IPS-18c (cell line): ENCODE measurements at regions not wholly inside any gene's neighbourhood (a gene's known extent, or its start where the extent isn't known, plus 50 kb on each side); places are given as distances from the start of the nearest gene placed in this dataset.
"Not testable (repeated sequence)": the region's sequence is repeated elsewhere in the genome, so short reads cannot be mapped to it uniquely, and the experiment has no call there.

ENCODE experiments used
- H3K4me3 ChIP-seq: 2 replicates; pipeline ENCODE4 v1.7.0; 2013; ENCODE audit warnings: low read depth, mild to moderate bottlenecking, low read length, moderate library complexity; ENCODE audit not compliant: insufficient read depth
- H3K9me3 ChIP-seq: one replicate; pipeline ENCODE4 v1.6.1; 2013; ENCODE audit warnings: mild to moderate bottlenecking, low read length, moderate library complexity; ENCODE audit not compliant: control insufficient read depth, insufficient read depth

GRCh38 chr10:36783400-36783799, 342.0 kb upstream of the ANKRD30A start:
- H3K9me3 ChIP-seq, result peaks cover 2% of the 10 kb centered on the region
- no peak overlapping the region for H3K4me3 ChIP-seq

GRCh38 chr10:36781570-36781969, 343.8 kb upstream of the ANKRD30A start:
- Histone ChIP-seq H3K9me3 (peaks cover 2% of the 10 kb centered on the region), H3K4me3 (no peak overlapping the region)

- no peak overlapping the region for H3K4me3 ChIP-seq
Measured at GRCh38 chr10:36780158-36780557, 345.2 kb upstream of the ANKRD30A start.

GRCh38 chr10:36779238-36779846, 346.1 kb upstream of the ANKRD30A start:
- Histone ChIP-seq H3K4me3 (no peak overlapping the region), H3K9me3 (peaks cover 2% of the 10 kb centered on the region)

More at GRCh38 chr10:36780158-36780557, 345.2 kb upstream of the ANKRD30A start:
- H3K9me3 ChIP-seq, result peaks cover 2% of the 10 kb centered on the region

DNA sequence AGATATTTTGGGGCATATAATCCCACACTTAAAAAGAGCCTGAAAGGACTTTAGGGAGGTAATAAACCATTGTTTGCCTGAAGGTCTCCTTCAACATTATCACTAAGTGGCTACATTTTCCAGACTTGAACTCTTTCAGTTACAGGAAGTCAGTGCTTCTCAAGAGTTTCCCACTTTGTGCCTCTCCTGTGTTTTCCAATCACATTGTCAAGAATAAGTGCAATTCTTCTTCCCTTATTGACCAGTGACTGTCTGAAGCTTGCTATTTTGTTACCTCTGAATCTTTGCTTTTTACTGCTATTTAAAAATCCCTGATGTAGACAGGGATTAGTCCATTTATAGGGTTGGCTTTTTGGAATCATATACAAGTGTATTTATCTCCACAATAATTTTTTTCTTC, 346.7 kb upstream of the ANKRD30A start:
- H3K4me3 ChIP-seq, result no peak overlapping the region
- peaks cover 2% of the 10 kb centered on the region for H3K9me3 ChIP-seq

GRCh38 chr10:36773652-36774051, 351.7 kb upstream of the ANKRD30A start:
- H3K9me3 ChIP-seq, result no peaks in the 10 kb centered on the region

GRCh38 chr10:36771725-36772124, 353.7 kb upstream of the ANKRD30A start:
- no peaks in the 10 kb centered on the region for H3K9me3 ChIP-seq
- H3K4me3 ChIP-seq, result no peak overlapping the region

More at GRCh38 chr10:36773652-36774051, 351.7 kb upstream of the ANKRD30A start:
- no peak overlapping the region for H3K4me3 ChIP-seq

GRCh38 chr10:36769741-36770140, 355.7 kb upstream of the ANKRD30A start:
- H3K9me3 ChIP-seq, H3K4me3 ChIP-seq: not testable (repeated sequence)

DNA sequence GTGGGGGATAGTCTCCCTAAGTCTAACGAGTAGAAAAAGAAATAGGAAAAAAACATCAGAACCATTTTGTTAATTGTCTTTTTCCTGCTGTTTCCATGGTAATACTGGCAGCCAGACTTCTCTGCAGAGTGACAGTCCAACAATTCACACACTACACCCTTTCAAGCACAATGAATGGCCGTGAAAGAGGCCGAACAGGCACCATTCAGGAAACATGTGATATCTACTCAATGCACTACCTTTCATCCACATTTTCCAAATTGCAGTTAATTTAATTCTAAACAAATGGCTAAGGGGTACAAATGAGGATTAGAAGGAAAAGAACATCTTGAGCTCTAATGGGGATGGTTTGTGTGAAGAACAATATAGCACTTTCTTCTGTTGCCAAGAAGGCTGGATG, 358.5 kb upstream of the ANKRD30A start:
- H3K9me3 ChIP-seq, result no peaks in the 10 kb centered on the region
- H3K4me3 ChIP-seq, result no peak overlapping the region

- no peaks in the 10 kb centered on the region for H3K9me3 ChIP-seq
- H3K4me3 ChIP-seq, result no peak overlapping the region
Measured at GRCh38 chr10:36766415-36766810, 359.0 kb upstream of the ANKRD30A start.

- H3K9me3 ChIP-seq, result no peaks in the 10 kb centered on the region
- no peak overlapping the region for H3K4me3 ChIP-seq
Measured at GRCh38 chr10:36765782-36766414, 359.5 kb upstream of the ANKRD30A start.

DNA sequence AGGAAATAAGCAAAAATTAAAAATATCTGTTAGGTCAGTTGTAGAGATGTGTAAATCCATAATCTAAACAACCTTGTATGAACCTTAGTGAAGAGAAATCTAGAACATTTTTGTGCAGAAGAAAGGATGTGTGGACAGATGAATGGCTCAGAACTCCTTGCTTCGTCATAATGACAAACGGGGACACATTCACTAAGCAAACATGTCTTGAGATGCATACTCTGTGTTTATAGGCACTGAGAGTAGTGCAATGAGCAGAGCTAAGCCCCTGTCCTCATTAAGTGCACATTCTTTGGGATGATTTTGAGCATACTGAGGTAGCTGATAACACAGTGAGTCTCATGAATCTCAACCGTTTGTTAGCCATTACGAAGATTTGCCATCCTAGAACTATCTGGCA, 360.6 kb upstream of the ANKRD30A start:
- Histone ChIP-seq H3K4me3 (no peak overlapping the region), H3K9me3 (no peaks in the 10 kb centered on the region)

DNA sequence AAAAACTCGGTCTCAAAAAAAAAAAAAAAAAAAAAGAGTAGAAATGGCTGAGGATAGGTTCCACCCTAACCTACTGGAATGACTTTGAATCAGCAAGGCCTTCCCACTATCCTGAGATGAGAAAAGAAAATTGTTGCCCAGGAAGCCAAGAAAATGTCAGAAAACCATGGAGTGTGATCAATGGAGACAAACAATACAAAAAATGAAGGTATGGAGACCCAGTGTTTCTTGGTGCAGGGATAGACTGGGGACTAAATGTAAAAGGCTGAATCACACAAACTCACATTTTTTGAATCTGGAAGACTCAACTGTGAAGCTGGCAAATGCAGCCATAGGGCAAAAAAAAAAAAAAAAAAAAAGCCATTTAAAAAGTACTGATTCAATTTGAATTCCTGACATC, 364.3 kb upstream of the ANKRD30A start:
- no peaks in the 10 kb centered on the region for H3K9me3 ChIP-seq
- H3K4me3 ChIP-seq, result no peak overlapping the region

DNA sequence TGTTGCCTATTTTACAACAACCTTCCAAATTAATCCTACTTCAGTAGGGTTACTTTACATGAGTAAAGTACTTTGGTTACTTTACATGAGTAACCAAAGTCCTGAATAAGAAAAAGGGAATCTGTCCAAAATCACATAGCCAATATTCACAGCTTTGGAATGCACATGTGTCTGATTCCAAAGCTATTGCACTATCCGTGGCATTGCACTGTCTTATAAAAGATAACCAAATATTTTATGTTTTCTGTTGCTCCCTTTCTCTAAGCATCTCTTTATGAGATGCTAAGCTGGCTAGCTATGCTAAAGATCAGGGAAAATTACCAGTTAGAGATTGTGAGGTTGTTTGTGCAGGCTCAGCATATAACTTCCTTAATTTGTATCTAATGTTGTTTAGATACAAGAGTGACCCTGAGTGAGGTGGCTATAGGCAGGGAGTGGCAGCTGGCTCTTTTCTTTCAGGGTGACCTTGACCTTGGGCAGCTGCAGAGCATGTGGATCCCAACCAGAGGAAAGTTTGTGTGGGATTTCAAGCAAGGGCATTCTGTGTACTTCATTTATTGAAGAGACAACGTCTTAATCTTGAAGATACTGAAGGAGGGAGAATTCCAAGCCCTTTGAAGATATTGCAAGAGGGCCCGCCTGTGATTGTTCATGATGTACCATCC, 366.1 kb upstream of the ANKRD30A start:
- H3K4me3 ChIP-seq, result no peak overlapping the region
- no peaks in the 10 kb centered on the region for H3K9me3 ChIP-seq

- Histone ChIP-seq H3K4me3 (no peak overlapping the region), H3K9me3 (peaks cover 5% of the 10 kb centered on the region)
Measured at GRCh38 chr10:36748128-36748871, 377.1 kb upstream of the ANKRD30A start.

DNA sequence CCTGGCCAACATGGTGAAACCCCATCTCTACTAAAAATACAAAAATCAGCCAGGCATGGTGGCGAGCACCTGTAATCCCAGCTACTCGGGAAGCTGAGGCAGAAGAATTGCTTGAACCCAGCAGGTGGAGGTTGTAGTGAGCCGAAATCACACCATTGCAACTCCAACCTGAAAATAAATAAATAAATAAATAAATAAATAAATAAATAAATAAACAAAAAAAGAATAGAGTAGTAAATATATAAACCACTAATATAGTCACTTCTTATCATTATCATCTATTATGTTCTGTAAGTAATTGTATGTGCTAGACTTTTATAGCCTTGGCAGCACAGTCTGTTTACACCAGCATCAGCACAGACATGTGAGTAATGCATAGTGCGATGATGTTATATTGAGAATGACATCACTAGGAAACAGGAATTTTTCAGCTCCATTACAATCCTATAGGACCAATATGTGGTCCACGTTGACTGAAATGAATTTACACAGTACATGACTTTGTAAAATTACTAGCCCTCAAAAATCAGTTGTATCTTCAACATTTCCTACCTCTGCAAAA, 385.4 kb upstream of the ANKRD30A start:
- Histone ChIP-seq H3K9me3 (no peaks in the 10 kb centered on the region), H3K4me3 (no peak overlapping the region)

DNA sequence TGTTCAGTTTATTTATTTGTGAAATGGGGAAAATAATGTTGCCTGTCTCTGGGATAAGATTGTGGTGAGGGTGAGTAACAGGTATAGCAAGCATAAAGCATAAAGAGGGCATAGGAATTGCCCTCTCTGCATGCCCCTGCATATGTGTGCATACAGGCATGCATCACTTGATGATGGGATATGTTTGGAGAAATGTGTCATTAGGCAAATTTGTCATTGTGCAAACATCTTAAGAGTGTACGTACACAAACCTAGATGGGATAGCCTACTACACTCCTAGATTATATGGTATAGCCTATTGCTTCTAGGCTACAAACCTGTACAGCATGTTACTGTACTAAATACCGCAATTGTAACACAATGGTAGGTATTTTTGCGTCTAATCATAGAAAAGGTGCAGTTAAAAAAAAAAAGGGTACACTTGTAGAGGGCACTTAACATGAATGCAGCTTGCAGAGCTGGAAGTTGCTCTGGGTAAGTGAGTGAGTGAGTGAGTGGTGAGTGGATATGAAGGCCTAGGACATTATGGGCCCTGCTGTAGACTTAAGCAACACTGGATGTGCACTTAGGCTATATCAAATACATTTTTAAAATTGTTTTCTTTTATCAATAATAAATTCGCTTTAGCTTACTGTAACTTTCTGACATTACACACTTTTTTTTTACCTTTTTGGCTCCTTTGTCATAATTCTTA, 386.5 kb upstream of the ANKRD30A start:
- no peaks in the 10 kb centered on the region for H3K9me3 ChIP-seq

More for the DNA sequence above, 386.5 kb upstream of the ANKRD30A start:
- H3K4me3 ChIP-seq, result no peak overlapping the region
